A549 (cell line): ENCODE measurements at regions not wholly inside any gene's neighbourhood (a gene's known extent, or its start where the extent isn't known, plus 50 kb on each side); places are given as distances from the start of the nearest gene placed in this dataset.

Experiments used
- ATAC-seq, 2 experiments: fragments of 200-7000 bp in 1 of 2; fragments of >200 bp in 1 of 2; cut with Nextera tagmentation in 1 of 2; cut with Tn5 transposase in 1 of 2; 3 replicates each; pipeline versions ENCODE4 v1.8.0 to v1.9.1; 2018 to 2020; ENCODE audit warnings: mild to moderate bottlenecking in 1 of 2, moderate library complexity in 1 of 2
- CTCF ChIA-PET: fragments of 300-600 bp; sonication (Branson Sonifier 250); formaldehyde crosslinking; extraction: SDS; loops from one replicate; lab custom pipeline; 2021; ENCODE audit warnings: antibody characterized with exemption, inconsistent platforms; lab: Yijun Ruan, JAX
- POLR2A ChIA-PET: fragments of 350-600 bp; formaldehyde crosslinking; extraction: SDS; loops from one replicate; lab custom pipeline; 2021; ENCODE audit warnings: antibody characterized with exemption, inconsistent platforms; lab: Yijun Ruan, JAX
- DNase-seq, 2 experiments: peaks; one replicate each; pipeline versions ENCODE4 v3.0.0 to v3.0.0-alpha.2; 2011 to 2016; ENCODE audit warnings: low read depth in 1 of 2, low spot score in 1 of 2
- FAIRE-seq: peaks from 2 replicates; lab custom pipeline; 2011; peaks lifted over from hg19 to GRCh38; lab: Jason Lieb, UNC
- H3K27ac ChIP-seq, 2 experiments: fragments of >200 bp; sonication (Bioruptor Twin); formaldehyde crosslinking; 3 replicates each; pipeline ENCODE4 v1.5.1; 2016 to 2017
- H3K4me1 ChIP-seq: fragments of >200 bp; sonication (Bioruptor Twin); formaldehyde crosslinking; 3 replicates; pipeline ENCODE4 v1.6.1; 2016
- H3K4me2 ChIP-seq: fragments of >200 bp; sonication (Bioruptor Twin); formaldehyde crosslinking; 3 replicates; pipeline ENCODE4 v1.6.1; 2016
- H3K4me3 ChIP-seq: fragments of >200 bp; sonication (Bioruptor Twin); formaldehyde crosslinking; 3 replicates; pipeline ENCODE4 v1.5.1; 2016
- H3K9me3 ChIP-seq: fragments of >200 bp; sonication (Bioruptor Twin); formaldehyde crosslinking; 3 replicates; pipeline ENCODE4 v1.6.1; 2016
- BHLHE40 ChIP-seq: IDR thresholded peaks from 2 replicates; pipeline ENCODE4 v1.6.1; 2012; ENCODE audit warnings: low read depth, low read length, inconsistent platforms
- CBX2 ChIP-seq: fragments of 200-600 bp; sonication (generic); IDR thresholded peaks from 2 replicates; pipeline ENCODE4 v1.6.1; 2016; ENCODE audit warnings: low read depth, mild to moderate bottlenecking, borderline replicate concordance
- CEBPB ChIP-seq, 2 experiments: fragments of >200 bp in 1 of 2; sonication (Bioruptor Twin) in 1 of 2; formaldehyde crosslinking in 1 of 2; IDR thresholded peaks; 2 replicates each; pipeline ENCODE4 v1.6.1; 2012 to 2016
- CHD2 ChIP-seq: fragments of 150-350 bp; IDR thresholded peaks from 2 replicates; pipeline ENCODE4 v1.6.1; 2014; ENCODE audit warnings: low read length; ENCODE audit not compliant: partially characterized antibody
- CTCF ChIP-seq: fragments of >200 bp; sonication (Bioruptor Twin); formaldehyde crosslinking; IDR thresholded peaks from 3 replicates; pipeline ENCODE4 v1.5.1; 2016
- EHF ChIP-seq: fragments of 250-450 bp; sonication (Bioruptor Pico); IDR thresholded peaks from 2 replicates; pipeline ENCODE4 v1.5.0; 2020; ENCODE audit warnings: mild to moderate bottlenecking
- FOSL2 ChIP-seq, 2 experiments: fragments of 450-650 bp in 1 of 2; fragments of >200 bp in 1 of 2; sonication (Bioruptor Twin) in 1 of 2; formaldehyde crosslinking; IDR thresholded peaks; 2 replicates each; pipeline versions ENCODE4 v1.5.0 to v1.6.1; 2016 to 2020; ENCODE audit warnings: mild to moderate bottlenecking in 1 of 2, moderate library complexity in 1 of 2
- HDAC2 ChIP-seq: fragments of 200-600 bp; sonication (generic); IDR thresholded peaks from 2 replicates; pipeline ENCODE4 v1.6.1; 2016
- HEYL ChIP-seq: fragments of 250-450 bp; sonication (Bioruptor Pico); IDR thresholded peaks from 2 replicates; pipeline ENCODE4 v1.8.0; 2021; ENCODE audit warnings: mild to moderate bottlenecking, moderate library complexity
- NFE2L2 ChIP-seq: fragments of 150-350 bp; conservative IDR thresholded peaks from 2 replicates; pipeline ENCODE4 v1.6.1; 2014; ENCODE audit warnings: low read length
- NPAS2 ChIP-seq: fragments of 250-450 bp; sonication (Bioruptor Pico); IDR thresholded peaks from 2 replicates; pipeline ENCODE4 v1.8.0; 2022; ENCODE audit warnings: mild to moderate bottlenecking, moderate library complexity, borderline replicate concordance
- NR3C1 ChIP-seq: fragments of >200 bp; sonication (Bioruptor Twin); formaldehyde crosslinking; IDR thresholded peaks from 3 replicates; pipeline ENCODE4 v1.6.1; 2017
- PBX3 ChIP-seq: IDR thresholded peaks from 2 replicates; pipeline ENCODE4 v1.6.1; 2012
- PHF8 ChIP-seq: fragments of 200-600 bp; sonication (generic); IDR thresholded peaks from 2 replicates; pipeline ENCODE4 v1.6.1; 2016; ENCODE audit warnings: low read depth, mild to moderate bottlenecking, antibody characterized with exemption, moderate library complexity, borderline replicate concordance
- POLR2A ChIP-seq: IDR thresholded peaks from 2 replicates; pipeline ENCODE4 v1.6.1; 2012; ENCODE audit warnings: mild to moderate bottlenecking, low read length
- RAD21 ChIP-seq, 2 experiments: fragments of >200 bp in 1 of 2; sonication (Bioruptor Twin) in 1 of 2; formaldehyde crosslinking in 1 of 2; IDR thresholded peaks in 1 of 2; conservative IDR thresholded peaks in 1 of 2; 2 replicates in 1 of 2; 3 replicates in 1 of 2; pipeline ENCODE4 v1.6.1; 2012 to 2018; ENCODE audit warnings: inconsistent platforms in 1 of 2
- RNF2 ChIP-seq: fragments of 200-600 bp; sonication (generic); IDR thresholded peaks from 2 replicates; pipeline ENCODE4 v1.6.1; 2016; ENCODE audit warnings: low read depth, mild to moderate bottlenecking, antibody characterized with exemption, moderate library complexity, borderline replicate concordance
- SREBF2 ChIP-seq: fragments of 450-650 bp; IDR thresholded peaks from 2 replicates; pipeline ENCODE4 v1.6.1; 2014; ENCODE audit warnings: mild to moderate bottlenecking, moderate library complexity
- TFCP2L1 ChIP-seq: fragments of 250-450 bp; sonication (Bioruptor Pico); IDR thresholded peaks from 2 replicates; pipeline ENCODE4 v1.5.0; 2021; ENCODE audit warnings: mild to moderate bottlenecking
- TP53 ChIP-seq: fragments of 250-450 bp; sonication (Bioruptor Pico); IDR thresholded peaks from 2 replicates; pipeline ENCODE4 v1.5.0; 2021; ENCODE audit warnings: mild to moderate bottlenecking, moderate library complexity
- ZFP36 ChIP-seq: fragments of 450-650 bp; IDR thresholded peaks from 2 replicates; pipeline ENCODE4 v1.6.1; 2014; ENCODE audit warnings: borderline replicate concordance; ENCODE audit not compliant: partially characterized antibody
- ZNF302 ChIP-seq: fragments of 250-450 bp; sonication (Bioruptor Pico); IDR thresholded peaks from 2 replicates; pipeline ENCODE4 v1.9.0; 2021; ENCODE audit warnings: inconsistent platforms, mild to moderate bottlenecking, moderate library complexity
- ZSCAN20 ChIP-seq: fragments of 250-450 bp; sonication (Bioruptor Pico); IDR thresholded peaks from 2 replicates; pipeline ENCODE4 v1.8.0; 2022; ENCODE audit warnings: mild to moderate bottlenecking, moderate library complexity
- whole genome bisulfite sequencing: methylation state at CpG from one replicate; pipeline ENCODE4 v1.1.6; 2017; ENCODE audit errors: missing lambda C conversion rate; 5-methylcytosine and 5-hydroxymethylcytosine counted together
- TF ChIP-seq, protein P1 (sequence below): fragments of 150-350 bp; IDR thresholded peaks from 2 replicates; pipeline ENCODE4 v1.6.1; 2014; ENCODE audit warnings: low read depth, mild to moderate bottlenecking, low read length
- TF ChIP-seq, protein P2 (sequence below): IDR thresholded peaks from 2 replicates; pipeline ENCODE4 v1.6.1; 2012

GRCh38 chr11:111173221-111173620 is 72.3 kb upstream of the POU2AF2 start:
- no peak for ATAC-seq

DNA sequence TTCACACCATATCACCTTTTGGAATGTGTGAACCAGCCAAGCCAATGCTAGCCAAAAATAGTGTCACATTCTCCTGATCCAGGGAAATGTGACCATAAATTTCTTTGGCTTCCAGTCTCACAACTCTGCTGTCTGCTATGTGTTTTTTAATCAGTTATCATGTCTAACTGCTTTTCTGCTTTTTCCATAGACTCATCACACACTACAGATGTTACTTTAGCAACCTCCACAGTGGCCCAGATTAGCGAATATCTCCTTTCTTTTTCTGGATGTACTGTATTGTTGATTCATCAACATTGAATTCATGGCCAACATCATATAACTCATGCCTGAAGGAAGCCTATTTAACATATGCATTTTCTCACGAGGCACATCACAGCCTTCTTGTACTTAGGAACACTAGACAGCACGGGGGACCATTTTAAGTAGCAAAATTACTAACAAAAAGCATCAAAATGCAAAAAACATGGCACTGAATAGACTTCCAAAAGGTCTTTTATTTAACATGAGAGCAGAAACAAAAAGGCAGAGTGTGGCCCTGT is 73.1 kb upstream of the POU2AF2 start:
- no peak overlapping the region for H3K4me3 ChIP-seq
- no peak for ATAC-seq
- no peak overlapping the region for H3K4me2 ChIP-seq
- no peak for FAIRE-seq
- H3K27ac ChIP-seq: no peak overlapping the region
- 21% methylated on average over 3 of the region's 3 CpGs for WGBS
- H3K4me1 ChIP-seq: no peaks in the 10 kb centered on the region
- no peak for DNase-seq
- POLR2A ChIA-PET: no interaction called here
- TF ChIP-seq FOSL2 (IDR thresholded peaks at IDR 0.05) (no peak), FOSL2 (CRISPR knock-in tag; IDR thresholded peaks at IDR 0.05) (no peak), CBX2 (no peak), ZSCAN20 (CRISPR knock-in tag) (no peak), PBX3 (no peak), NFE2L2 (no peak), NR3C1 (no peak), HEYL (CRISPR knock-in tag) (no peak), HDAC2 (no peak), POLR2A (no peak), ZNF302 (CRISPR knock-in tag) (no peak)
- TF ChIP-seq, protein P1, sequence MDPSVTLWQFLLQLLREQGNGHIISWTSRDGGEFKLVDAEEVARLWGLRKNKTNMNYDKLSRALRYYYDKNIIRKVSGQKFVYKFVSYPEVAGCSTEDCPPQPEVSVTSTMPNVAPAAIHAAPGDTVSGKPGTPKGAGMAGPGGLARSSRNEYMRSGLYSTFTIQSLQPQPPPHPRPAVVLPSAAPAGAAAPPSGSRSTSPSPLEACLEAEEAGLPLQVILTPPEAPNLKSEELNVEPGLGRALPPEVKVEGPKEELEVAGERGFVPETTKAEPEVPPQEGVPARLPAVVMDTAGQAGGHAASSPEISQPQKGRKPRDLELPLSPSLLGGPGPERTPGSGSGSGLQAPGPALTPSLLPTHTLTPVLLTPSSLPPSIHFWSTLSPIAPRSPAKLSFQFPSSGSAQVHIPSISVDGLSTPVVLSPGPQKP: no peak
- TF ChIP-seq, all 56 proteins: peak for 0
- CTCF ChIA-PET: no interaction called here
- no peaks in the 10 kb centered on the region for H3K9me3 ChIP-seq

More at GRCh38 chr11:111173221-111173620, 72.3 kb upstream of the POU2AF2 start:
- H3K9me3 ChIP-seq: no peaks in the 10 kb centered on the region
- POLR2A ChIA-PET: no interaction called here
- H3K4me3 ChIP-seq: no peak overlapping the region
- H3K4me1 ChIP-seq: no peaks in the 10 kb centered on the region
- DNase-seq (no peak), FAIRE-seq (no peak)
- WGBS: 36% methylated on average over 3 of the region's 3 CpGs
- H3K27ac ChIP-seq: no peak overlapping the region
- H3K4me2 ChIP-seq: no peak overlapping the region
- TF ChIP-seq, protein P2, sequence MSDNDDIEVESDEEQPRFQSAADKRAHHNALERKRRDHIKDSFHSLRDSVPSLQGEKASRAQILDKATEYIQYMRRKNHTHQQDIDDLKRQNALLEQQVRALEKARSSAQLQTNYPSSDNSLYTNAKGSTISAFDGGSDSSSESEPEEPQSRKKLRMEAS: no peak
- TF ChIP-seq CTCF (no peak), SREBF2 (no peak), TFCP2L1 (no peak), CHD2 (no peak), PHF8 (no peak), CBX2 (no peak), RAD21 (conservative IDR thresholded peaks at IDR 0.05 in 1 of 2, IDR thresholded peaks at IDR 0.05 in 1 of 2) (no peak), NFE2L2 (no peak), TP53 (no peak), HEYL (CRISPR knock-in tag) (no peak), RNF2 (no peak), BHLHE40 (no peak), ZFP36 (no peak), NPAS2 (CRISPR knock-in tag) (no peak), EHF (no peak), CEBPB (IDR thresholded peaks at IDR 0.05) (no peak)
- CTCF ChIA-PET: no interaction called here
